HG03045 (cell line): ENCODE measurements at regions not wholly inside any gene's neighbourhood (a gene's known extent, or its start where the extent isn't known, plus 50 kb on each side); places are given as distances from the start of the nearest gene placed in this dataset.
"Not testable (repeated sequence)": the region's sequence is repeated elsewhere in the genome, so short reads cannot be mapped to it uniquely, and the experiment has no call there.

Source experiments
- ATAC-seq: cut with Tn5 transposase; IDR thresholded peaks from one replicate; pipeline ENCODE4 v1.9.1; 2021; ENCODE audit warnings: mild to moderate bottlenecking, moderate library complexity; ENCODE audit not compliant: unreplicated experiment

DNA sequence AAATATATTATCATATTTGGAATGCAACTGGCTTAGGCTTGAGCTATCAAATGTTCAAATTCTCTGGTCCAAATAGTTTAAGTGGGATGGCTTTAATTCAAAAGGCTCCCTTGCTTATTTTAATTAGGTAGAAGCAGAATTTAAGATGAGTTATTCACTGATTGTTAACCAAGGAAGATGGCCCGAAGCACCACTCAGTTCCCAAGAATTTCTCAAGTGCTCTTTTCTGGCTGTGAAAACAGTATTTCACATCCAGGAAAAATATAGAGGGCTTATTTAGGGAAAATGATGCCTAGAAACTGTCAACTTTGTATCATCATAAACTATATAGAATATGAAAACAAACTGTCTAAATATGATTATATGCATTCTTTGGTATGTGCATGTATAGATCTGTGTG lies 246.5 kb upstream of the SFRP2 start:
- ATAC-seq = no peak

- no peak for ATAC-seq
Measured at GRCh38 chr4:154033921-154034320, 245.0 kb upstream of the SFRP2 start.

- ATAC-seq = no peak
Measured at GRCh38 chr4:154032914-154033313, 244.0 kb upstream of the SFRP2 start.

DNA sequence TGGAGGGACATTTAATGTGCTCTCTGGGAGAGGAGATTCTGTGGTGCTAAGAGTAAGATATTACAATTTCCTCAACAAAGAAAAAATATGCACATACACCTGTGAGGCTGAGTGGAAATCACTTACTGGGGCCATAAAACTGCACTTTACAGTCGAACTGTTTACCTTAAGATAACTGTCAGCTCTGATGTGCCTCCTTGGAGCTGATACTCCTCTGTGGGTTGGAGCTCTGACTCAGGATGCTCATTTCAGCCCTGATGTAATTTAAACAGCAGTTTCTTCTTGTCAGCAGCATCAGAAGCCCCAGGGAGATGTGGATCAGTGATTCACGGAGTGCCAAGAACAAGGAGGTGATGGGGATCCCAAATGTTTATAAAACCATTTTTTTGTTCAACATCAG lies 241.9 kb upstream of the SFRP2 start:
- ATAC-seq = no peak

- ATAC-seq = no peak
Measured at GRCh38 chr4:154030152-154030551, 241.3 kb upstream of the SFRP2 start.

DNA sequence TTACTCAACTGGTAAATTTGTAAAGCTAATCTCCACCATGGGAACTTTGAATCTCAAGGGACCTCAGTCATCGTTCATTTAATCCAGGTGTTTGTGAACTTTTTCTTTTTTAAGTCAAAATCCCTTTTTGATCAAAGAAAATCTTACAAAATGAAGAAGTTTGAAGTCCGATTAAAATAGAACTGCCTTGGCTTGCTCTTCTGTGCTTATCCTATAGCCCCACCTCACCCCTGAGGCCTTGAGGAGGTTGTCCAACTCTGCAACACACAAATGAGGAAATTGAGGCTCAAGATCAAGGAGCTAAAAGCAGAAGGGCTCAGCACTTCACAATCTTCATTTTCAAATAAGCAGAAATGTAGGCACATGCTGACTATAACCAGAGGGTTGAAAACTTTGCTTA lies 240.3 kb upstream of the SFRP2 start:
- no peak for ATAC-seq

DNA sequence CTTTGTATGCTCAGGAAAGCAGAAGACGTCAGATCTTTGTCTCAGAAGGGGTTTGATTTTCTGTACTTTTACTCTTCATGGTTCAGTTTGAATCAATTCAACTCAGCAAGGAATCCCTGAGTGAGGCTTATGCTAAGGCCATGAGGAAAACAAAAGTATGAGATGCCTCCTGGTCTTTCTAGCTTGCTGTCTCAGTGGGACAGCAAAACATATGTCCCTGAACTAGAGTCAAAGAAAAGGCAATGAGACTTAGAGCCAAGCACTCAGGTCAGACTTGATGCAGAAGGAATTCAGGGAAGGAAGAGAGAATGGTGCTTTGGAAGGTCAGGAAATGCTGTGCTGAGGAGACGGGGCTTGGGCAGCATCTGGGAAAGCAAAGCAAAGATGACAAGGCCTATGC lies 236.2 kb upstream of the SFRP2 start:
- no peak for ATAC-seq

- no peak for ATAC-seq
Measured at GRCh38 chr4:154024097-154024694, 235.3 kb upstream of the SFRP2 start.

DNA sequence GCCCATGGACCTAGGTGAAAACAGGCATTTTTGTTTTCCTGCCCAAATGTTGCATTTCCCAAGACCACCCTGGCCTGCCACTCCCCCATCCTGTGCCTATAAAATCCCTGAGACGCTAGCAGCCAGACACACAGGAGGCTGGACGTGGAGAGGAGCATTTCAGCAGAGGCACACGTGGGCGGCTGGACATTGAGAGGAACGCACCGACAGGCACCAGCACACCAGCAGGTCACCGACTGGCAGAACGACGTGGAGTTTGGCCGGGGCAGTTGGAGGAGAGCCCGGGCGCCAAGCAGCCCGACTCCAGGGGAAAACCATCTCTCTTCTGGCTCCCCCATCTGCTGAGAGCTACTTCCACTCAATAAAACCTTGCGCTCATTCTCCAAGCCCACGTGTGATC lies 234.8 kb upstream of the SFRP2 start:
- not testable (repeated sequence) for ATAC-seq

- no peak for ATAC-seq
Measured at GRCh38 chr4:154019811-154020210, 230.9 kb upstream of the SFRP2 start.

DNA sequence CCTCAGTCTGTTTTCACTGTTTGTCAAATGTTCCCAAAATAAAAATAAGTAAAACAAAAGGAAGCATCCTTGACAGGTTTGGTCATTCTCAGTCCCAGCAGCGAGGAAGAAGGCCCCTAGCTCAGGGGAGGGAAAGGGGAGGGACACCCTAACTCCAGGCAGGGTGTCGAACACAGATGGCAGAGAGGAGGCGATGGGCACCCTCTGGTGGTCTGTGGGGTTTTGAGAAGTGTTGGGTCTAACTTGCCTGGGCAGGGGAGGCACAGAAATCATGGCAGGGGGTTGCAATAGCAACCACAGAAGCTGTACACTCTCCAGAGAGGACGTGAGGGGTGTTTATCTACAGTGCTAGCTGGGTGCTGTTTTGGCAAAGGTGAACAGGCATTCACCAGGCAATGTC lies 229.8 kb upstream of the SFRP2 start:
- ATAC-seq = no peak

GRCh38 chr4:154015578-154015977 lies 226.7 kb upstream of the SFRP2 start:
- no peak for ATAC-seq

DNA sequence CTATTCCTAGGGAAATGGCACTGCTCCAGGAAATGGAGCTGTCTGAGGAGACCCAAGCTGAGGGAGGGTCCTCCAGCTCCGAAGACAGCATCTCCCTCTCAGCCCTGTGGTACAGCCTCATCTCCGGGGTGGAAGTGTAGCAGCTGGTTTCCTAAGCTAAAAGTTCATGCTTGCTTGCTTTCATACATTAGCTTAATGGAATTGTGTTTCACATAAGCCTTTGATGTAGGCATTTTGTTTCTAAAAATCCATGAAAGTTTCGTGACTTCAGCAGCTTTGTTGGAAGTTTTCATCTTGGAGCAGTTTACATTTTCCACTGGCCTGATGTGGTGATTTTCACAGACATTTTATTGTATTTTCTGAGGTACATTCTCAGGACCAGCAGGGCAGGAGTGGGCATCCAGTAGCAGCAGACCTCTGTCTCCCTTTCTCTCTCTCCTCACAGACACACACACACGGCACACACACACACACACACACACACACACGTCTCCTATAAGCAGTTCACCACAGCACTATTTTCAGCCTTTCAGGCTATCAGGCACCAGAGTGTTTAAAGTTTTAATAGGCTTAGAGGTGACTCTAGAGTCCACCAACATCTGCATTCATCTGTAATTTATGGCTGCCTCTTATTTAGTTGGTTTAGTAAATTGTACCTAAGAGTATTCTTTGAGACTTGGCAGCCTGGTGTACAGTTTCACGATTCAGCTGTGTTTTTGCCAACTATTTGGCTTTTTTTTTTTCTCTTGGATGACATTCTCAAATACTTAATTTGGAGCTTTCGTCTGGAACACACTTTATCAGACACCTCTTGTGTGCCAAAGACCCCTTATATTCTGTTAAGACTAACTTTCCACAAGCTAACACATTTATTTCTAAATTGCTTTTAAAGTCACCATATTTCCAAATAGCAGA lies 225.8 kb upstream of the SFRP2 start:
- ATAC-seq = no peak

GRCh38 chr4:154013576-154013975 lies 224.7 kb upstream of the SFRP2 start:
- no peak for ATAC-seq

DNA sequence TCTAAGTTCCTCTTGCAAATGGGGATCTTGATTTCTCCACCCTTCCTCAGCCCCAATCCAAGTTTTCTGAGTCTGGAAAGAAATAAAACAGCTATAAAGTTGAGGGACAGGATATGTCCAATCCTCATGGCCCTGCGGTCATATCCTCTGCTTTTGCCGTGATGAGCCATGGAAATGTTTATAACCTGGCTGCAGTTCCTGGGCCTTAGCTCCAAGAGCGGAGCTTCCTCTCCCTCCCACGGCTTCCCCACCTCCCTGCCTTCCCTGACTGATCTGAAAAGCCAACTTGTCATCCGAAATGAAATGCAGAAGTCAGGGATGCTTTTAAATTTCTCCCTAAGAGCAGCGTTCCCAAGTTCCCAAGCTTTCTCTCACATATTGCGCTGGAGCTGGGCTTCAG lies 221.5 kb upstream of the SFRP2 start:
- ATAC-seq = no peak

DNA sequence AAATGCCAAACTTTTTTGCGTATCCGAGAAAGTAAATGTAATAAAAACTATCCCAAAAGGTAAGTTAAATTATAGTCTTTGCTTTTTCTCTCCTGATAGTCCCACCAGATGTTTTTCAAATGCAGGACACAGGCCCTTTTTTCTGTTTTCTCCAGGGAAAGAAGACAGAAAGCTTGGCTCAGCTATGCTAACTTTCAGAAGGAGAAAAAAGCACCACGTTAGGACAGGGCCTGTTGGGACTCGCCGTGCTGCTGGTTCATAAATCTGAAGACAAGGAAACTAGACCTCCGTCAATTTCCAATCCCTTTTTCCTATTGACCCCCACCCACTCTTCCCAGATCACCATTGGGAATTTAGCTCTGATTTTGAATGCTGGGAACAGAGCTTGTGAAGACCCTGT lies 220.9 kb upstream of the SFRP2 start:
- no peak for ATAC-seq

- no peak for ATAC-seq
Measured at GRCh38 chr4:154009191-154009590, 220.3 kb upstream of the SFRP2 start.

DNA sequence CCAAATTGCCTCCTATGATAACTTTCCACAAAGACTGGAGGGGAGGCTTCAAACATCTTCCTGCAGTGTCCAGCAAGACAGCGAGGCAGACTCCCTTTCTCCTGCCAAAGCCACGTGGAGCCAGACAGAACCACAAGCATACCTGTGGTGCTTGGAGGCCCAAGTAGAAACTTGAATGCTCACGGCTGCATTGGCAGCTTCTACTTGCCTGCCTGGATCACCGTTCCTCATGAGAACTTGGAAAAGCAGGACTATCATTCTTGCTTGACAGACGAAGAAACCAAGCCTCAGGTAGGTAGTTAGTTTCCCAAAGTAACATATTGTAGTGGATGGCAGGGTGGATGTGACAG lies 216.3 kb upstream of the SFRP2 start:
- no peak for ATAC-seq

- no peak for ATAC-seq
Measured at GRCh38 chr4:154004507-154005170, 215.8 kb upstream of the SFRP2 start.

- ATAC-seq = no peak
Measured at GRCh38 chr4:154004016-154004415, 215.1 kb upstream of the SFRP2 start.

GRCh38 chr4:154003378-154003777 lies 214.5 kb upstream of the SFRP2 start:
- no peak for ATAC-seq

DNA sequence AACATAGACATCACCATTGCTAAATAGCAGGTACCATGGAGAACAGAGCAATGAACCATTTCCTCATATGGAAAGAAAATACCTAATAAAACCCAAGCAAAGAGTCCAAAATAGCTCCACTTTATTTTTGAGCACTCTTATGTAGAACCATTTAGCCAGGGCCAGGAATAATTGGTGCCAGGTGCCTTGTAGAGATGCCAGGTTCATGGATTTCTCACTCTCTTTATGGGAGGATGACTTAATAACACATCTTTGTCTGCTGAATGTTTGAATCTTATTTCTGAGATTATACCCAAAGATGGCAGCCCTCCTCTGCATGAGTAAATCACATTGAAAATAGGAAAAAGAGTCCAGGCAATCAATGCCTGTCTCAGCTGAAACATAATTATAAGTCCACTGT lies 212.3 kb upstream of the SFRP2 start:
- ATAC-seq = no peak
